ENCODE measurements at regions not wholly inside any gene's neighbourhood (a gene's known extent, or its start where the extent isn't known, plus 50 kb on each side); places are given as distances from the start of the nearest gene placed in this dataset.

GRCh38 chr3:152672320-152672649, 162.6 kb upstream of the P2RY1 start:
- peaks cover 6% of the 10 kb centered on the region for H3K27me3 Mint-ChIP-seq (ENCODE audit: insufficient read depth, unreplicated experiment)
- H3K36me3 Mint-ChIP-seq (ENCODE audit: insufficient read depth, unreplicated experiment), result no peaks in the 10 kb centered on the region
- no peaks in the 10 kb centered on the region for H3K4me1 ChIP-seq
- ChIA-PET CTCF (no interaction called here), POLR2A (no interaction called here)
- no peaks in the 10 kb centered on the region for H3K9me3 Mint-ChIP-seq (ENCODE audit: unreplicated experiment)
- BruUV-seq (replicated peaks), result no TSS peak
- no peak for TF ChIP-seq CTCF (IDR thresholded peaks at IDR 0.05; ENCODE audit: insufficient read depth in 1 of 2, low read depth in 1 of 2, low read length in 1 of 2, severe bottlenecking in 1 of 2, unreplicated experiment in 1 of 2)
- no peak for DNase-seq
- H3K27ac Mint-ChIP-seq (ENCODE audit: unreplicated experiment), result no peak overlapping the region
- H3K27me3 ChIP-seq (replicated peaks; ENCODE audit: control insufficient read depth, insufficient read depth, low read length), result no peaks in the 10 kb centered on the region
- no peak overlapping the region for H3K4me3 ChIP-seq (ENCODE audit: low read depth, low read length)
- H3K9me3 ChIP-seq, result no peaks in the 10 kb centered on the region
- intact Hi-C loops (cut with micrococcal nuclease; ENCODE audit: unreplicated experiment), result no loop called here
- no peaks in the 10 kb centered on the region for H3K36me3 ChIP-seq (ENCODE audit: control insufficient read depth, insufficient read depth, low read length)
- no peak overlapping the region for H3K4me3 Mint-ChIP-seq (ENCODE audit: unreplicated experiment)
- H3K4me1 Mint-ChIP-seq (ENCODE audit: low read depth, unreplicated experiment), result no peaks in the 10 kb centered on the region

GRCh38 chr3:152676810-152677379, 158.0 kb upstream of the P2RY1 start:
- Mint-ChIP-seq H3K36me3 (ENCODE audit: insufficient read depth, unreplicated experiment) (no peaks in the 10 kb centered on the region), H3K27me3 (ENCODE audit: insufficient read depth, unreplicated experiment) (peaks cover 10% of the 10 kb centered on the region), H3K9me3 (ENCODE audit: unreplicated experiment) (no peaks in the 10 kb centered on the region), H3K4me1 (ENCODE audit: low read depth, unreplicated experiment) (no peaks in the 10 kb centered on the region), H3K27ac (ENCODE audit: unreplicated experiment) (no peak overlapping the region), H3K4me3 (ENCODE audit: unreplicated experiment) (no peak overlapping the region)
- no peak for TF ChIP-seq CTCF (IDR thresholded peaks at IDR 0.05; ENCODE audit: insufficient read depth in 1 of 2, low read depth in 1 of 2, low read length in 1 of 2, severe bottlenecking in 1 of 2, unreplicated experiment in 1 of 2)
- H3K9me3 ChIP-seq, result no peaks in the 10 kb centered on the region
- no peak overlapping the region for H3K4me3 ChIP-seq (ENCODE audit: low read depth, low read length)
- no peaks in the 10 kb centered on the region for H3K27me3 ChIP-seq (replicated peaks; ENCODE audit: control insufficient read depth, insufficient read depth, low read length)
- CTCF ChIA-PET, result no interaction called here
- H3K4me1 ChIP-seq, result no peaks in the 10 kb centered on the region
- POLR2A ChIA-PET, result no interaction called here
- no TSS peak for BruUV-seq (replicated peaks)
- intact Hi-C loops (cut with micrococcal nuclease; ENCODE audit: unreplicated experiment), result loop anchor here (1.0 kb wide), 1 partner anchor 28 kb away; no protein-coding TSS in a partner anchor
- DNase-seq, result no peak
- H3K36me3 ChIP-seq (ENCODE audit: control insufficient read depth, insufficient read depth, low read length), result no peaks in the 10 kb centered on the region

- H3K36me3 ChIP-seq (ENCODE audit: control insufficient read depth, insufficient read depth, low read length), result no peaks in the 10 kb centered on the region
- ChIA-PET POLR2A (no interaction called here), CTCF (no interaction called here)
- Mint-ChIP-seq H3K9me3 (ENCODE audit: unreplicated experiment) (no peaks in the 10 kb centered on the region), H3K27ac (ENCODE audit: unreplicated experiment) (no peak overlapping the region), H3K4me1 (ENCODE audit: low read depth, unreplicated experiment) (no peaks in the 10 kb centered on the region), H3K27me3 (ENCODE audit: insufficient read depth, unreplicated experiment) (peaks cover 10% of the 10 kb centered on the region), H3K36me3 (ENCODE audit: insufficient read depth, unreplicated experiment) (no peaks in the 10 kb centered on the region), H3K4me3 (ENCODE audit: unreplicated experiment) (no peak overlapping the region)
- no peaks in the 10 kb centered on the region for H3K27me3 ChIP-seq (replicated peaks; ENCODE audit: control insufficient read depth, insufficient read depth, low read length)
- H3K4me1 ChIP-seq, result no peaks in the 10 kb centered on the region
- DNase-seq, result no peak
- intact Hi-C loops (cut with micrococcal nuclease; ENCODE audit: unreplicated experiment), result loop anchor here (1.0 kb wide), 1 partner anchor 28 kb away; no protein-coding TSS in a partner anchor
- TF ChIP-seq CTCF (IDR thresholded peaks at IDR 0.05; ENCODE audit: insufficient read depth in 1 of 2, low read depth in 1 of 2, low read length in 1 of 2, severe bottlenecking in 1 of 2, unreplicated experiment in 1 of 2), result no peak
- BruUV-seq (replicated peaks), result no TSS peak
- H3K9me3 ChIP-seq, result no peaks in the 10 kb centered on the region
- no peak overlapping the region for H3K4me3 ChIP-seq (ENCODE audit: low read depth, low read length)
These were observed 157.4 kb upstream of the P2RY1 start for GRCh38 chr3:152677491-152677890.

Data from Caco-2 (cell line).